Astrocyte of the cerebellum (primary cell): ENCODE measurements at regions not wholly inside any gene's neighbourhood (a gene's known extent, or its start where the extent isn't known, plus 50 kb on each side); places are given as distances from the start of the nearest gene placed in this dataset.

ENCODE experiments used
- DNase-seq: peaks from one replicate; pipeline ENCODE4 v3.0.0-alpha.2; 2011; ENCODE audit warnings: low read depth
- H3K4me3 ChIP-seq: 2 replicates; pipeline ENCODE4 v1.5.1; 2011; ENCODE audit warnings: mild to moderate bottlenecking, low read depth, low read length, moderate library complexity
- in situ Hi-C: cut with HindIII; loops from 2 replicates; pipeline ENCODE4 v1.10.0; 2017; ENCODE audit warnings: low sequenced_read_pairs
- TF ChIP-seq, protein P1 (sequence below): IDR thresholded peaks from 2 replicates; pipeline ENCODE4 v1.5.1; 2012; ENCODE audit warnings: low read length, low read depth, moderate library complexity, mild to moderate bottlenecking; ENCODE audit errors: missing control alignments

DNA sequence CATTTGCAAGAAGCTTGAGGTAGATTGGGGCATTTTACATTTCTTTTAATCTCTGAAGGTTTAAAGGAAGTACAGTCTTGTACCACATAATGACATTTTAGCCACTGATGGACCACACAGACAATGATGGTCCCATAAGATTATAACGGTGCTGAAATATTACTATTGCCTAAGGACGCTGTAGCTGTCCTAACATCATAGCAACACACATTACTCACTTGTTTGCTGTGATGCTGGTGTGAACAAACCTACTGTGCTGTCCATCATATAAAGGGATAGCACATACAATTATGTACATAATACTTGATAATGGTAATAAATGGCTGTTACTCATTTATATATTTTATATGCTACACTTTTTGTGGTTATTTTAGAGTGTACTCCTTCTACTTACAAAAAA is 127.1 kb upstream of the CPNE8 start:
- in situ Hi-C loops = no loop called here
- DNase-seq = no peak
- TF ChIP-seq, protein P1, sequence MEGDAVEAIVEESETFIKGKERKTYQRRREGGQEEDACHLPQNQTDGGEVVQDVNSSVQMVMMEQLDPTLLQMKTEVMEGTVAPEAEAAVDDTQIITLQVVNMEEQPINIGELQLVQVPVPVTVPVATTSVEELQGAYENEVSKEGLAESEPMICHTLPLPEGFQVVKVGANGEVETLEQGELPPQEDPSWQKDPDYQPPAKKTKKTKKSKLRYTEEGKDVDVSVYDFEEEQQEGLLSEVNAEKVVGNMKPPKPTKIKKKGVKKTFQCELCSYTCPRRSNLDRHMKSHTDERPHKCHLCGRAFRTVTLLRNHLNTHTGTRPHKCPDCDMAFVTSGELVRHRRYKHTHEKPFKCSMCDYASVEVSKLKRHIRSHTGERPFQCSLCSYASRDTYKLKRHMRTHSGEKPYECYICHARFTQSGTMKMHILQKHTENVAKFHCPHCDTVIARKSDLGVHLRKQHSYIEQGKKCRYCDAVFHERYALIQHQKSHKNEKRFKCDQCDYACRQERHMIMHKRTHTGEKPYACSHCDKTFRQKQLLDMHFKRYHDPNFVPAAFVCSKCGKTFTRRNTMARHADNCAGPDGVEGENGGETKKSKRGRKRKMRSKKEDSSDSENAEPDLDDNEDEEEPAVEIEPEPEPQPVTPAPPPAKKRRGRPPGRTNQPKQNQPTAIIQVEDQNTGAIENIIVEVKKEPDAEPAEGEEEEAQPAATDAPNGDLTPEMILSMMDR = no peak
- H3K4me3 ChIP-seq = no peak overlapping the region

- in situ Hi-C loops = no loop called here
- TF ChIP-seq, protein P1 = no peak
- no peak for DNase-seq
- H3K4me3 ChIP-seq = no peak overlapping the region
Measured at GRCh38 chr12:39032034-39032433, 126.6 kb upstream of the CPNE8 start.

- in situ Hi-C loops = no loop called here
- TF ChIP-seq, protein P1 = no peak
Measured at GRCh38 chr12:39028382-39028781, 123.0 kb upstream of the CPNE8 start.

GRCh38 chr12:39012870-39013269 is 107.5 kb upstream of the CPNE8 start:
- no peak for DNase-seq
- H3K4me3 ChIP-seq = no peak overlapping the region
- in situ Hi-C loops = no loop called here
- TF ChIP-seq, protein P1 = no peak

More at GRCh38 chr12:39028382-39028781, 123.0 kb upstream of the CPNE8 start:
- no peak overlapping the region for H3K4me3 ChIP-seq
- DNase-seq = no peak

GRCh38 chr12:39011166-39011565 is 105.8 kb upstream of the CPNE8 start:
- TF ChIP-seq, protein P1 = no peak
- in situ Hi-C loops = no loop called here
- no peak for DNase-seq
- no peak overlapping the region for H3K4me3 ChIP-seq

- in situ Hi-C loops = no loop called here
- H3K4me3 ChIP-seq = no peak overlapping the region
- no peak for DNase-seq
- TF ChIP-seq, protein P1 = no peak
Measured at GRCh38 chr12:39010406-39010805, 105.0 kb upstream of the CPNE8 start.

DNA sequence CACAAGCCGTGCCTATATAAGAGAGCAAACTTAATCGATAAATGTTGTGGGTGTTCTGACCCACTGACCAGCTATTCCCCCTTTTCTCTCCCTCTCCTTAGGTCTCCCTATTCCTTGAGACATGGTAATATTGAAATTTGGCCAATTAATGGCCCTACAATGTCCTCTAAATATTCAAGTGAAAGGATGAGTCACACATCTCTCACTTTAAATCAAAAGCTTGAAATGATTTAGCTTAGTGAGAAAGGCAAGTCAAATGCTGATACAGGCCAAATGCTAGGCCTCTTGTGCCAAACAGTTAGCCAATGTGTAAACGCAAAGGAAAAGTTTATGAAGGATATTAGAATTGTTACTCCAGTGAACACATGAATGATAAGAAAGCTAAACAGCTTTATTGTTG is 102.2 kb upstream of the CPNE8 start:
- DNase-seq = no peak
- TF ChIP-seq, protein P1 = no peak
- no peak overlapping the region for H3K4me3 ChIP-seq
- in situ Hi-C loops = no loop called here
